ENCODE measurements at regions not wholly inside any gene's neighbourhood (a gene's known extent, or its start where the extent isn't known, plus 50 kb on each side); places are given as distances from the start of the nearest gene placed in this dataset.

DNA sequence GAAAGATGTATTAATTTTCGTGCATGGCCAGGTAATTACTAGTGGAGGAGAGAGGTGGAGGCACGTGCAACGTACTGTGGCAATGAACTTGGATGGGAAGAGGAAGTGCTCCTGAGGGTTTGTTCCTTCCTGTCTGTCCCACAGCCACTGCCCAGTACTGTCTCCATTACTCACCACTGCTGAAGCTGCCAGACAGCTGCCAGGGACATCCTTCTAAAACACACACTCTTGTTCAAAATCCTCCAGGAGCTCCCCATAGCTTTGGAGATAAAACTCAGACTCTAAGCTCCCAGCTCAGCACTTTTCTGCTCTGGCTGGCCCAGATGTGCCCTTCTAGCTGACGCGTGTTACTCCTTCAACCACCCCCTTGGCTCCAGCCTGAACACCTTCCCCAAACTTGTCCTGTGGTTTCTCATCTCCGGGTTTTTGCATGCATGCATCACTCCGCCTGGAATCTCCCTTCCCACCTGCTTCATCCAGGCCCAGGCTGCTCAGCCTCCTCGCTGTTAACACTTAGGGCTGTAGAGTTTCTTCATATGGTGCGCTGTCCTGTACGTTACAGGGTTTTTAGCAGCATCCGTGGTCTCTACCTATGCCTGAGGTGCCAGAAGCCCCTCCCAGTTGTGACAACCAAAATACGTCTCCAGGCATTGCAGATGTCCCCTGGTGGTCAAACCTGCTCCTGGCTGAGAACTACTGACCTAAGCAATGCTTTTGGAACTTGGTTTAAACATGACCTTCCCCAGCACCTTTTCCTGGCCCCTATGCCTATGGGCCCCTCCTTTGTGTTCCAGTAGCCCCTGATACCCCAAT lies 69.5 kb downstream of the C11orf91 start:
- H3K4me3 ChIP-seq (ENCODE audit: low read depth, low read length): no peak overlapping the region
- TF ChIP-seq CTCF (IDR thresholded peaks at IDR 0.05; ENCODE audit: insufficient read depth, low read depth, low read length): no peak
- no peak for DNase-seq (ENCODE audit: low read depth)

- no peak overlapping the region for H3K4me3 ChIP-seq (ENCODE audit: low read depth, low read length)
- DNase-seq (ENCODE audit: low read depth): no peak
- TF ChIP-seq CTCF (IDR thresholded peaks at IDR 0.05; ENCODE audit: insufficient read depth, low read depth, low read length): no peak
Measured at GRCh38 chr11:33624083-33624482, 76.5 kb downstream of the C11orf91 start.

DNA sequence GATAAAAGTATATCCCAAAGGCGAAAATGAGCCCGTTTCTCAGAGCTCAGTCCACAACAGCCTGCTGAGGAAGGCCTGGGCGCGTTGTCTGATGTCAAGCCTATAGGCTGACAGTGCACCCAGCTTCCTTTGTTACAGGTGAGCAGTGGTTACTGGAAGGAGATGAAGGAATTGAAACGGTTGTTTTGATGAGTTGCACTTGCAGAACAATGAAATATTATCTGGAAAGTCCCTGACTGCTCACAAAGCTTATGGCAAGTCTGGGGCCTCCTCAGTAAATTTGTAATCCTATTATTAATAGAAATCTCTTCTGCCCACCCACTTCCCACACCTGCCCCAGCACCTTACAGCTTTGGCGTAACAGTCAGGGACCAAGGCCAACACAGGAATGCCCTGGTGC lies 77.8 kb downstream of the C11orf91 start:
- TF ChIP-seq CTCF (IDR thresholded peaks at IDR 0.05; ENCODE audit: insufficient read depth, low read depth, low read length): no peak
- DNase-seq (ENCODE audit: low read depth): no peak
- H3K4me3 ChIP-seq (ENCODE audit: low read depth, low read length): no peak overlapping the region

GRCh38 chr11:33622186-33622585 lies 78.4 kb downstream of the C11orf91 start:
- no peak overlapping the region for H3K4me3 ChIP-seq (ENCODE audit: low read depth, low read length)
- peak; percentile 30 for DNase-seq (ENCODE audit: low read depth)
- TF ChIP-seq CTCF (IDR thresholded peaks at IDR 0.05; ENCODE audit: insufficient read depth, low read depth, low read length): no peak

DNA sequence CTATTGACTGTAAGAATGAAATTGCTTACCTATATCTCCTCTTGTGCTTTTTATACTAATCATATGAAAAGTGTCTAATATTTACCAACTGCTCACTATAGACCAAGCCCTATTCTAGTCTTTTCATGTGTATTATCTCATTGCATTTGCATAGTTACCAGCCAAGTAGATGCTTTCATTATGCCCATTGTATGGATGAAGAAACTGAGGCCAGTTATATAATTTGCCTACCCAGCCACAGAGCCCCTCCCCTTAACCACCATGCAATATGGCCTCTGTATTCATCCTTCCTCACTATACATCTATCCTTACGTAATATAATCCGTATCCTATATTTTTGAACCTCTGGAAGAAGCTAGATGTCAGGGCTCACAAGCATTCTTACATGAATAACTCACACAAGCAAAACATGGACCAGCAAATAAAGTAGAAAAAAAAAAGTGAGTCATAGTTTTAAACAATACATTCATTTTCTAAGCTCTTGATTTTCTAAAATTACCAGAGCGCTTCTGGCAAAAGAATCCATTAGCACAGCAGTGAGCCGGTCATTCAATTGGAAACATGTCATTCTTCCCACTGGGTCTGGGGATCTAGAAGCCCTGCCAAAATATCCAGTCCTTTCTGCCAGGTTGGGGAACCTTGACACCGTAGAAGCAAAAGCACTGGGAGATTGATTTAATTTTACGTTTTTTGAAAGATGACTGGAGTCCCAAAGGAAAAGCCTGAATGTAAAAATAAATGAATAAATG lies 80.0 kb downstream of the C11orf91 start:
- no peak for DNase-seq (ENCODE audit: low read depth)
- H3K4me3 ChIP-seq (ENCODE audit: low read depth, low read length): no peak overlapping the region
- no peak for TF ChIP-seq CTCF (IDR thresholded peaks at IDR 0.05; ENCODE audit: insufficient read depth, low read depth, low read length)

- no peak for TF ChIP-seq CTCF (IDR thresholded peaks at IDR 0.05; ENCODE audit: insufficient read depth, low read depth, low read length)
- DNase-seq (ENCODE audit: low read depth): no peak
- no peak overlapping the region for H3K4me3 ChIP-seq (ENCODE audit: low read depth, low read length)
Measured at GRCh38 chr11:33618956-33619355, 81.7 kb downstream of the C11orf91 start.
